ENCODE measurements at regions not wholly inside any gene's neighbourhood (a gene's known extent, or its start where the extent isn't known, plus 50 kb on each side); places are given as distances from the start of the nearest gene placed in this dataset.

DNA sequence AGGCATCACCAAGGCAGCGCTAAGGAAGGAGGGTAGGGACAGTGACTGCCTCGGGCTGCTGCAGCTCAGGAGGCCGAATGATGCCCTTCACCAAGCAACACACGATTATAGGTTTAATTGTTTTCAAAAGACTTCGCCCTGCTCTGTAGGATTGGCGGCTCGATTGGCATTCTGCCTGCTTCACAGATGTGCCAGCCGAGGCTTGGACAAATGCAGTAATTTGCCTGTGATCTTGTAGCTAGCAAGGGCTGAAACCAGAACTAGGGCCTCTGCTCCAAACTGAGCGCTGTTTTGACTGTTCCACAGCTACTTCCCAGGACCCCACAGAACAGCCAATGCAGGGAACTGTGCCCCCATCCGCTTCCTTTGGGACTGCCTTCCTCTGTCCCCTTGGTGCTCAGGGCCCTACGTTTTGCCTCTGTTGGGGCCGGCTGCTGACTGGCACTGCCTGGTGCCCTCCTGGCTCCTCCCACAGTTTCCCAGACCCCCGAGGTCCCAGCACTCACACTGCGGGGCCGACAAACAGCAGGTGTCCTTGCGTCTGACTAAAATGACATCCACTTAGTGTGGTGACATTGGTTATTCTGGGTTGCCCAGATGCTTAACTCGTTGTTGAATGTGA, 62.6 kb upstream of the EN2 start:
- TF ChIP-seq FOXM1 (IDR thresholded peaks at IDR 0.05; ENCODE audit: borderline replicate concordance, low read depth), result no peak
- no peak for TF ChIP-seq RAD21 (IDR thresholded peaks at IDR 0.05; ENCODE audit: low read depth)
- TF ChIP-seq TEAD4 (IDR thresholded peaks at IDR 0.05), result no peak
- TF ChIP-seq ZBTB7A (IDR thresholded peaks at IDR 0.05; ENCODE audit: low read depth), result no peak
- TF ChIP-seq TAF1 (IDR thresholded peaks at IDR 0.05; ENCODE audit: low read depth), result no peak
- TF ChIP-seq CEBPB (IDR thresholded peaks at IDR 0.05), result no peak
- TF ChIP-seq, protein P1, sequence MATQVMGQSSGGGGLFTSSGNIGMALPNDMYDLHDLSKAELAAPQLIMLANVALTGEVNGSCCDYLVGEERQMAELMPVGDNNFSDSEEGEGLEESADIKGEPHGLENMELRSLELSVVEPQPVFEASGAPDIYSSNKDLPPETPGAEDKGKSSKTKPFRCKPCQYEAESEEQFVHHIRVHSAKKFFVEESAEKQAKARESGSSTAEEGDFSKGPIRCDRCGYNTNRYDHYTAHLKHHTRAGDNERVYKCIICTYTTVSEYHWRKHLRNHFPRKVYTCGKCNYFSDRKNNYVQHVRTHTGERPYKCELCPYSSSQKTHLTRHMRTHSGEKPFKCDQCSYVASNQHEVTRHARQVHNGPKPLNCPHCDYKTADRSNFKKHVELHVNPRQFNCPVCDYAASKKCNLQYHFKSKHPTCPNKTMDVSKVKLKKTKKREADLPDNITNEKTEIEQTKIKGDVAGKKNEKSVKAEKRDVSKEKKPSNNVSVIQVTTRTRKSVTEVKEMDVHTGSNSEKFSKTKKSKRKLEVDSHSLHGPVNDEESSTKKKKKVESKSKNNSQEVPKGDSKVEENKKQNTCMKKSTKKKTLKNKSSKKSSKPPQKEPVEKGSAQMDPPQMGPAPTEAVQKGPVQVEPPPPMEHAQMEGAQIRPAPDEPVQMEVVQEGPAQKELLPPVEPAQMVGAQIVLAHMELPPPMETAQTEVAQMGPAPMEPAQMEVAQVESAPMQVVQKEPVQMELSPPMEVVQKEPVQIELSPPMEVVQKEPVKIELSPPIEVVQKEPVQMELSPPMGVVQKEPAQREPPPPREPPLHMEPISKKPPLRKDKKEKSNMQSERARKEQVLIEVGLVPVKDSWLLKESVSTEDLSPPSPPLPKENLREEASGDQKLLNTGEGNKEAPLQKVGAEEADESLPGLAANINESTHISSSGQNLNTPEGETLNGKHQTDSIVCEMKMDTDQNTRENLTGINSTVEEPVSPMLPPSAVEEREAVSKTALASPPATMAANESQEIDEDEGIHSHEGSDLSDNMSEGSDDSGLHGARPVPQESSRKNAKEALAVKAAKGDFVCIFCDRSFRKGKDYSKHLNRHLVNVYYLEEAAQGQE (IDR thresholded peaks at IDR 0.05; ENCODE audit: low read depth), result no peak
- TF ChIP-seq EGR1 (IDR thresholded peaks at IDR 0.05), result no peak
- no peak for TF ChIP-seq TCF12 (IDR thresholded peaks at IDR 0.05; ENCODE audit: low read depth)
- TF ChIP-seq YY1 (IDR thresholded peaks at IDR 0.05; ENCODE audit: low read depth), result no peak
- TF ChIP-seq EP300 (IDR thresholded peaks at IDR 0.05; ENCODE audit: borderline replicate concordance), result no peak

DNA sequence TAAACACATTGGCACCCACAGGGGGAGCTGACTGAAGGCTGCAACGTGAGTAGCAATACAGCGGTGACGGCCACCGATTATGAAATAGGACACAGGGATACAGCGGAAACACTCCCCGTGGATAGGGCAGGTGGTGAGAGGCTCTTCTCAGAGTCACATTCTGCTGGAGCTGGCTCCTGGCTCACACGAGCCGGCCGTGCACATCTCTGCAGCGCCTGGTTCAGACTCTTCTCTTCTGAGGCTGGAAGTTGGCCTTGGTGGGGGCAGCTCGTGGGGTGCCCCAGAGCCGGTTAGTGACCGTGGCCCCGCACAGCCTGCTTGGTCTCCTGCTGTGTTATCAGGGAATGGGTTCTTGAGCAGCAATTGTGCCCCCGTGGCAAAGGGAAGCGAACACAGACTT, 61.3 kb upstream of the EN2 start:
- no peak for TF ChIP-seq EGR1 (IDR thresholded peaks at IDR 0.05)

DNA sequence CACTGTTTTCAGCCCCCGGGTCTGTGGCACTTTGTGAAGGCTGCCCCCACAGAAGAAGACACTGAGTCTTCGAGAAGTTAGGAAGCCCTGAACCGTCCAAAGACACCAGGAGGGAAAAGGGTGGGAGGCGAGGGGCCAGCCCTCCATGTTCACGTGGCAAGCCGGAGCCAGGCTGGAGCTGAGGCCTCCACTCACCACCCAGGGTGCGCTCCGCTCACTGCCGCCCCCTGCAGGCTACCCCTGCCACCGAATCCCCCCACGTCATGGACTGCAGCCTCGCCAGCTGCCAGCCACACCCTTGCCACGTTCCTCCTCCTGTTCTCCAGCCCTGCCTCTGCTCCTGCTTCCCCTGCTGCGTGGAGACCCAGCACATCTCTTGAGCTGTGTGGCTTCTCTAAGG, 59.0 kb upstream of the EN2 start:
- TF ChIP-seq CREB1 (IDR thresholded peaks at IDR 0.05; ENCODE audit: low read depth) (no peak), CEBPB (IDR thresholded peaks at IDR 0.05) (no peak), YY1 (IDR thresholded peaks at IDR 0.05; ENCODE audit: low read depth) (no peak), RAD21 (IDR thresholded peaks at IDR 0.05; ENCODE audit: low read depth) (no peak)

DNA sequence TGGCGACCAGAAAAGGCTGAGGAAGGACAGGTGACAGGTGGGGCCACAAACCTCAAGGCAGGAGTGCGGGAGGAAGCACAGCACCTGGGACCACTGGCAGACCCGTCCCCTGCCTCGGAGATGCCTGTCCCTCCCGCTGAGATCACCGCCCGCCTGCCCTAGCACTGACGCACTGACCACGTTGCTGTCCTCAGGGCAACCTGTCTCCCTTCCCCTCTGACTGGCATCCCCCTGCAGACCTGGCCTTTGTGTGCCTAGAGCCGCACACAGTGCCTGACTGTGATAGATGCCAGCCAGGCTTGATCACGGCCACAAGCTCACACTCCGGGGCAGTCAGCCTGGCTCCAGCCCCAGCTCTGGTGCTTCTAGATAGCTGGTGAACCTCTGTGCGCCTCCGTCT, 58.4 kb upstream of the EN2 start:
- no peak for TF ChIP-seq EP300 (IDR thresholded peaks at IDR 0.05; ENCODE audit: borderline replicate concordance)
- no peak for TF ChIP-seq TCF12 (IDR thresholded peaks at IDR 0.05; ENCODE audit: low read depth)
- no peak for TF ChIP-seq NFIC (IDR thresholded peaks at IDR 0.05)
- no peak for TF ChIP-seq TAF1 (IDR thresholded peaks at IDR 0.05; ENCODE audit: low read depth)
- no peak for TF ChIP-seq FOXM1 (IDR thresholded peaks at IDR 0.05; ENCODE audit: borderline replicate concordance, low read depth)
- TF ChIP-seq, protein P2, sequence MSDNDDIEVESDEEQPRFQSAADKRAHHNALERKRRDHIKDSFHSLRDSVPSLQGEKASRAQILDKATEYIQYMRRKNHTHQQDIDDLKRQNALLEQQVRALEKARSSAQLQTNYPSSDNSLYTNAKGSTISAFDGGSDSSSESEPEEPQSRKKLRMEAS (IDR thresholded peaks at IDR 0.05), result no peak
- TF ChIP-seq EGR1 (IDR thresholded peaks at IDR 0.05), result no peak
- TF ChIP-seq CEBPB (IDR thresholded peaks at IDR 0.05), result no peak
- TF ChIP-seq YY1 (IDR thresholded peaks at IDR 0.05; ENCODE audit: low read depth), result no peak
- TF ChIP-seq TEAD4 (IDR thresholded peaks at IDR 0.05), result no peak
- TF ChIP-seq CREB1 (IDR thresholded peaks at IDR 0.05; ENCODE audit: low read depth), result no peak
- no peak for TF ChIP-seq RAD21 (IDR thresholded peaks at IDR 0.05; ENCODE audit: low read depth)
- TF ChIP-seq, protein P3, sequence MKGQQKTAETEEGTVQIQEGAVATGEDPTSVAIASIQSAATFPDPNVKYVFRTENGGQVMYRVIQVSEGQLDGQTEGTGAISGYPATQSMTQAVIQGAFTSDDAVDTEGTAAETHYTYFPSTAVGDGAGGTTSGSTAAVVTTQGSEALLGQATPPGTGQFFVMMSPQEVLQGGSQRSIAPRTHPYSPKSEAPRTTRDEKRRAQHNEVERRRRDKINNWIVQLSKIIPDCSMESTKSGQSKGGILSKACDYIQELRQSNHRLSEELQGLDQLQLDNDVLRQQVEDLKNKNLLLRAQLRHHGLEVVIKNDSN (IDR thresholded peaks at IDR 0.05), result no peak
- TF ChIP-seq ZBTB7A (IDR thresholded peaks at IDR 0.05; ENCODE audit: low read depth), result no peak
- TF ChIP-seq, protein P1 (IDR thresholded peaks at IDR 0.05; ENCODE audit: low read depth), result no peak

DNA sequence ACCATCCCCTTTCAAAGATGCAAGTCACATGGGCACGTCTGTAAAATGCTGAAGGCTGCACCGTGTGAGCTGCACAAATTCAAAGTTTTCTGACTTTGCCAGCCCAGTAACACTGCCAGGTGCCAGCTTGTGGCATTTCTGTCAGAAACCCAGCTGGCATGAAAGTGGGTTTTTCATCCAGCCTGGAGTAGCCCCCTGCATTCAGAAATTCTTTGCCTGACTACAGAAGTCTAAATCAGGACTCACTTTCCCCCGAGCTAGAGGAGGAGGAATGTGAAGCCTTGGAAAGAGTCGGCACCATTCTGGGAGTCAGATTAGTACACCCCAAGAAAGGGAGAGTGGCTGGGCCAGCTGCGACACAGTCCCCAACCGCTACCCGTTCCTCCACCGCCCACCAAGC, 56.7 kb upstream of the EN2 start:
- TF ChIP-seq RAD21 (IDR thresholded peaks at IDR 0.05; ENCODE audit: low read depth) (no peak), YY1 (IDR thresholded peaks at IDR 0.05; ENCODE audit: low read depth) (no peak), EP300 (IDR thresholded peaks at IDR 0.05; ENCODE audit: borderline replicate concordance) (no peak), TAF1 (IDR thresholded peaks at IDR 0.05; ENCODE audit: low read depth) (no peak), CREB1 (IDR thresholded peaks at IDR 0.05; ENCODE audit: low read depth) (no peak), TEAD4 (IDR thresholded peaks at IDR 0.05) (no peak), ZBTB7A (IDR thresholded peaks at IDR 0.05; ENCODE audit: low read depth) (no peak)

DNA sequence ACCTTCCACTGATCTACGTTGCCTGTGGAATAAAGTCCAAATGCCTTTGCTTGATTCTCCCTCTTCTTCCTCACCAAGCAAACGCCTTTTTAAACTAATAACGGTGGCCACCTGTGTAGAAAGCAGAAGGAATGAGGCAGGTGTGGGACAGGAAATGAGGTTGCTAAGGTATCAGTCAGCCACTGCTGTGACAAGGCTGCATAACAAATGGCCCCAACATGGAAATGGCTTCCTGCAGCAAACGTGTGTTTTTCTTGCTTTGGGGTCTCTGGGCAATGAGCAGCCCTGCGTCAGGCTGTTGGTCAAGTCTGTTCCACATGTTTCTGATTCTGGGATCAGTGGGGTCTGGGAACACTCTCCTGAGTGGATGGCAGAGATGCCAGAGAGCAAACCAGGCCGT, 56.0 kb upstream of the EN2 start:
- TF ChIP-seq, protein P1 (IDR thresholded peaks at IDR 0.05; ENCODE audit: low read depth), result no peak
- TF ChIP-seq, protein P3 (IDR thresholded peaks at IDR 0.05), result no peak
- TF ChIP-seq CEBPB (IDR thresholded peaks at IDR 0.05) (no peak), EP300 (IDR thresholded peaks at IDR 0.05; ENCODE audit: borderline replicate concordance) (no peak), YY1 (IDR thresholded peaks at IDR 0.05; ENCODE audit: low read depth) (no peak), CREB1 (IDR thresholded peaks at IDR 0.05; ENCODE audit: low read depth) (no peak)
